HG03457 (cell line): ENCODE measurements at regions not wholly inside any gene's neighbourhood (a gene's known extent, or its start where the extent isn't known, plus 50 kb on each side); places are given as distances from the start of the nearest gene placed in this dataset.

Experiments used
- ATAC-seq: cut with Tn5 transposase; IDR thresholded peaks from one replicate; pipeline ENCODE4 v1.9.1; 2021; ENCODE audit warnings: moderate number of reproducible peaks; ENCODE audit not compliant: unreplicated experiment

- ATAC-seq: no peak
Measured at GRCh38 chr9:119047513-119048307, 321.5 kb downstream of the BRINP1 start.

- ATAC-seq: no peak
Measured at GRCh38 chr9:119050281-119050680, 319.0 kb downstream of the BRINP1 start.

GRCh38 chr9:119052339-119053030, 316.8 kb downstream of the BRINP1 start:
- ATAC-seq: no peak

DNA sequence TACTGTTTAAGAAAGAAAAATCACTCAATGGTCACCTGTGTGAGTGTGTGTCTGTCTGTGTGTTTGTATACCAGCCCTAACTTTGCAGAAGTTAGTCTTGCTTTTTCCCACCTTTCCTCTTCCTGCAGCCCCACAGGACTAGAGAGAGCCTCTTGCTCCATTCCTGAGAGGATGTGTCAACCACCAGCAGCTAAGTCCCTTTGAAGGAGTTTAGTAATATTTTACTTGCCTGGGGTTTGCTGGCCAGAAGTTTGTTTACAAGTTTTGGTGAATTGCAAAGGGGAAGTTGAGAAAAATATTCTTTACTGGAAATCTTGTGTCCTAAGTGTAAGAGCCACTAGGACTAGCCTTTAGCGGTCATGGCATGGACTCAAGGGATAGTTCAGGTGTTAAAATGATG, 316.2 kb downstream of the BRINP1 start:
- no peak for ATAC-seq

DNA sequence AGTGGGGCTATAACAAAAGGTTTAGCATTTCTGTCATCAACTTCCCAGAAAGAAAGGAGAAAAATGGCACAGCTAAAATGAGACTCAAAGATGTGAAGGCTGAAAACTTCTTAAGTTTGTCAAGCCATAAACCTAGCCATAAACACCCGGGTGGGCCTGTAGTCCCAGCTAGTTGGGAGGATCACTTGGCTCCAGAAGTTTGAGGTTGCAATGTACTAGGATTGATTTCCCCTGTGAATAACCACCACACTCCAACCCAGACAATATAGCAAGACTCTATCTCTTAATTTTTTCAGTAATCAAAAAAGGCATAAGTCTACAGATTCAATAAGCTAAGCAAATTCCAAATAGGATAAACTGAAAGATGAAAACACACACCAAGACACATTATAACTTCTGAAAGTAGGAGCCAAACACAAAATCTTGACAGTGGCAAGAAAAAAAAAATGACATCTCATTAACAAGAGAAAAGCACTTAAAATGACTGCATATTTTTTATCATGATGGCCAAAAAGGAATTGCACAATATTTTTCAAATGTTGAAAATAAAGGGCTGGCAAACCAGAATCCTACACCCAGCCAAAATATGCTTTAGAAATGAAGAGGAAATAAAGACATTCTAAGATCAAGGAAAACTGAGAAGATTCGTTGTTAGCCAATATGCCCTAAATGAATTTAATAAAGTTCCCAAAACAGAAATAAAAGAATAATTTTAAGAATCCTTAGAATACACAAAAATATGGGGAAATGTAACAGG, 308.4 kb downstream of the BRINP1 start:
- no peak for ATAC-seq

DNA sequence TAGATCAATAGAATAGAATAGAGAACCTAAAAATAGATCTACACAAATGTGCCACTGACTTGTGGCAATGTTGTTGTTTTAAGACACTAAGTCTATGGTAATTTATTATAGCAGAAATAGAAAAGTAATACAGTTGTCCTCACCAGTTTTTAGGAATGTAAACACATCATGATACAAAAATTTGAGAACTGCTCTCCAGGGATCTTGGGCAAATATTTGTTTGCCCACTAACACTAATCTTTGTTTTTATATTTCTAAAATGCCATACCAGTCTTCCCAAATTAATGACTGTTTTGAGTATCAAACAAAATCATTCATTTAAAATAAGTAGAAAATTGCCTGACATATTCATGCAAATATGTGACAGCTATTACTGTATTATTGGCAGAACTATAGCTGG, 297.6 kb downstream of the BRINP1 start:
- no peak for ATAC-seq

- ATAC-seq: no peak
Measured at GRCh38 chr9:119074017-119074416, 295.2 kb downstream of the BRINP1 start.

DNA sequence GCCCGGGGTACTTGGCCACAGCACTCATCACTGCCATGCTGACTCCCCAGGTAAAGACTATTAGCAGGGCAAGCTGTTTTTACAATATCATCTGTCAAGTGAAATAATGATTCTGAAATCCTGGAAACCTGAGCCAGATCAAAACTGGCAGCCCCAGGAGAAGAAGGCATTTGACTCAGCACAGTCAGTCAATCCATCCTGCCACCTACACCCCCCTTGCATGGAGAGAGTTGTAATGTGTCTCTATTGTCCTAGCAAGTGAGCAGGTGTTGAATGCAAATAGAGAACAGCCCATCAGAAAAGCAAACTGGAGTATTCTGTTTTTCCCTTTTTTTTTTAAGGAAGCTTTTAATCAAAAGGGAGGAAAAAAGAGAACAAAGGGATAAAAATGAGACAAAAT, 291.2 kb downstream of the BRINP1 start:
- ATAC-seq: no peak

DNA sequence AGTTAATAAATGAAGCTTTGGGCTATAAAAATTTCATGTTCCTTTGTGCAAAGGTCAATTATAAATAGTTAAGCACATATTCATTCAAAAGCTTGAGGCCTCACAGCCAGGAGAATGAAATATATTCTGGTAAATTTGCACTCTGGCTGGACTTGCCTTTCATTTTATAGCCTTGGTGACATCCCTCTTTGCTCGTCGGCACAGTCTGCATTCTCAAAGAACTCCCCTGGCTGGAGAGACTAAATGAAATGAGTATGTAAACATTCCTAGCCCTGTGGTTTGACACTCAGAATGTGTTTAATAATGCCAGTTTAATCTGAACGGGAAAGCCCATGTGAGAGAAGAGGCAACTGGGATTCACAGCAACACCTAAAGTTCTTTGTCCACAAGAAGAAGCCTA, 285.6 kb downstream of the BRINP1 start:
- ATAC-seq: no peak

GRCh38 chr9:119086590-119086989, 282.6 kb downstream of the BRINP1 start:
- ATAC-seq: no peak

- no peak for ATAC-seq
Measured at GRCh38 chr9:119088002-119088547, 281.2 kb downstream of the BRINP1 start.

GRCh38 chr9:119091074-119091473, 278.2 kb downstream of the BRINP1 start:
- no peak for ATAC-seq

- ATAC-seq: no peak
Measured at GRCh38 chr9:119092125-119092524, 277.1 kb downstream of the BRINP1 start.

DNA sequence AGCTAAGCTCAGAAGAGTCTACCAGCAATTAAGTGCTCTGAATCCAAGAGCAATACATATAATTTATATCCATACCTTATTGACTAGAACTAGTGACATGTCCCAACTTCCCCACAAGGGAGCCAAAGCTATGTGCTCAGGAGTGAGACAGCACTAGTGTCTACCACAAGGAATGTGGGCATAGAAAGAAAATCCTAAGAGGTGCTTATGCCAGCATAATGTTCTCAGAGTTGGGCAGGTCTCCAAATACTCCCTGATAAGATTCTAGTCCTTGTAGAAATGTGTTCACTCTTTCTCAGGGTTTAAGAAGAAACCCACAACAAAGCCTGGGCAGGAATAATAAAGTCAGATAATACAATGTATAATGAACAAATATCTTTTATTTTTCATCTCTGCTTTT, 275.1 kb downstream of the BRINP1 start:
- ATAC-seq: no peak

DNA sequence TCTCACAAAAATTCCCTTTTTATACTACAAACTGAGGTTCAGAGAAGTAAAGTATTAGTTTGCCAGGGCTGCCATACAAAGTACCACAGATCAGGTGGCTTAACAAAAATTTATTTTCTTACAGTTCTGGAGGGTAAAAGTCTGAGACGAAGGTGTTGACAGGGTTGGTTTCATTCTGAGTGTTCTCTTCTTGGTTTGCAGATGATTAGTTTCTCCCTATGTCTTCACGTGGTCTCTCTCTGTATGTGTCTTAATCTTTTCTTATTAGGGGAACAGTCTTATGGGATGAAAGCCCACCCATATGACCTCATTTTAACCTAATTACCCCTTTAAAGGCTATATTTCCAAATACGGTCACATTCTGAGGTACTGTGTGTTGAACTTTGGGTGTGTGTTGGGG, 274.2 kb downstream of the BRINP1 start:
- ATAC-seq: no peak

- no peak for ATAC-seq
Measured at GRCh38 chr9:119101048-119101447, 268.2 kb downstream of the BRINP1 start.

GRCh38 chr9:119114681-119115080, 254.6 kb downstream of the BRINP1 start:
- ATAC-seq: no peak
